ENCODE measurements at regions not wholly inside any gene's neighbourhood (a gene's known extent, or its start where the extent isn't known, plus 50 kb on each side); places are given as distances from the start of the nearest gene placed in this dataset.
"Not testable (repeated sequence)": the region's sequence is repeated elsewhere in the genome, so short reads cannot be mapped to it uniquely, and the experiment has no call there.

- no peak for DNase-seq (ENCODE audit: low read depth)
Observed at GRCh38 chr4:78691971-78692821, 84.0 kb upstream of the BMP2K start.

- no peak for DNase-seq (ENCODE audit: low read depth)
Observed at GRCh38 chr4:78692822-78693170, 83.4 kb upstream of the BMP2K start.

- DNase-seq (ENCODE audit: low read depth), result no peak
Observed at GRCh38 chr4:78693777-78694456, 82.2 kb upstream of the BMP2K start.

GRCh38 chr4:78694457-78694787 lies 81.7 kb upstream of the BMP2K start:
- no peak for DNase-seq (ENCODE audit: low read depth)

- no peak for DNase-seq (ENCODE audit: low read depth)
Observed at GRCh38 chr4:78695910-78696309, 80.2 kb upstream of the BMP2K start.

GRCh38 chr4:78703079-78703478 lies 73.1 kb upstream of the BMP2K start:
- DNase-seq (ENCODE audit: low read depth), result no peak

- no peak for DNase-seq (ENCODE audit: low read depth)
Observed at GRCh38 chr4:78704317-78704716, 71.8 kb upstream of the BMP2K start.

- DNase-seq (ENCODE audit: low read depth), result no peak
Observed at GRCh38 chr4:78704981-78705683, 71.0 kb upstream of the BMP2K start.

GRCh38 chr4:78706302-78706701 lies 69.8 kb upstream of the BMP2K start:
- no peak for DNase-seq (ENCODE audit: low read depth)

GRCh38 chr4:78707268-78707667 lies 68.9 kb upstream of the BMP2K start:
- DNase-seq (ENCODE audit: low read depth), result no peak

GRCh38 chr4:78707793-78708192 lies 68.4 kb upstream of the BMP2K start:
- DNase-seq (ENCODE audit: low read depth), result no peak

- DNase-seq (ENCODE audit: low read depth), result no peak
Observed at GRCh38 chr4:78710536-78710935, 65.6 kb upstream of the BMP2K start.

- no peak for DNase-seq (ENCODE audit: low read depth)
Observed at GRCh38 chr4:78711676-78712075, 64.5 kb upstream of the BMP2K start.

- not testable (repeated sequence) for DNase-seq (ENCODE audit: low read depth)
Observed at GRCh38 chr4:78714598-78714997, 61.6 kb upstream of the BMP2K start.

- DNase-seq (ENCODE audit: low read depth), result not testable (repeated sequence)
Observed at GRCh38 chr4:78715372-78715771, 60.8 kb upstream of the BMP2K start.

GRCh38 chr4:78717712-78718111 lies 58.4 kb upstream of the BMP2K start:
- not testable (repeated sequence) for DNase-seq (ENCODE audit: low read depth)

- DNase-seq (ENCODE audit: low read depth), result no peak
Observed at GRCh38 chr4:78720204-78720603, 55.9 kb upstream of the BMP2K start.

GRCh38 chr4:78720994-78721677 lies 55.0 kb upstream of the BMP2K start:
- peak; percentile 1 for DNase-seq (ENCODE audit: low read depth)

- no peak for DNase-seq (ENCODE audit: low read depth)
Observed at GRCh38 chr4:78721747-78722146, 54.4 kb upstream of the BMP2K start.

GRCh38 chr4:78722320-78722719 lies 53.8 kb upstream of the BMP2K start:
- no peak for DNase-seq (ENCODE audit: low read depth)

- no peak for DNase-seq (ENCODE audit: low read depth)
Observed at GRCh38 chr4:78722878-78723277, 53.3 kb upstream of the BMP2K start.

Measured in stimulated activated CD8-positive, alpha-beta memory T cell treated with anti-CD3 and anti-CD28 coated beads, Interleukin-4, amount 100 ng/mL, for 24 hours (primary cell).